HG03520 (cell line): ENCODE measurements at regions not wholly inside any gene's neighbourhood (a gene's known extent, or its start where the extent isn't known, plus 50 kb on each side); places are given as distances from the start of the nearest gene placed in this dataset.
"Not testable (repeated sequence)": the region's sequence is repeated elsewhere in the genome, so short reads cannot be mapped to it uniquely, and the experiment has no call there.

Experiments
- ATAC-seq: cut with Tn5 transposase; IDR thresholded peaks from one replicate; pipeline ENCODE4 v1.9.1; 2021; ENCODE audit warnings: mild to moderate bottlenecking, moderate library complexity; ENCODE audit not compliant: unreplicated experiment

- not testable (repeated sequence) for ATAC-seq
Measured at GRCh38 chr14:87020106-87020505, 972.9 kb downstream of the GALC start.

GRCh38 chr14:87018294-87018693, 974.7 kb downstream of the GALC start:
- ATAC-seq: no peak

GRCh38 chr14:87017335-87017734, 975.6 kb downstream of the GALC start:
- no peak for ATAC-seq

GRCh38 chr14:87014856-87015255, 978.1 kb downstream of the GALC start:
- no peak for ATAC-seq

GRCh38 chr14:87013583-87013982, 979.4 kb downstream of the GALC start:
- ATAC-seq: no peak

GRCh38 chr14:87008965-87009364, 984.0 kb downstream of the GALC start:
- no peak for ATAC-seq

- ATAC-seq: no peak
Measured at GRCh38 chr14:87005280-87005679, 987.7 kb downstream of the GALC start.

- no peak for ATAC-seq
Measured at GRCh38 chr14:87002776-87003175, 990.2 kb downstream of the GALC start.

GRCh38 chr14:87001333-87001732, 991.6 kb downstream of the GALC start:
- ATAC-seq: no peak

GRCh38 chr14:87000081-87000480, 992.9 kb downstream of the GALC start:
- no peak for ATAC-seq

- no peak for ATAC-seq
Measured at GRCh38 chr14:86999036-86999435, 993.9 kb downstream of the GALC start.

- no peak for ATAC-seq
Measured at GRCh38 chr14:86997271-86997670, 995.7 kb downstream of the GALC start.

GRCh38 chr14:86990396-86990795, 1002.6 kb downstream of the GALC start:
- no peak for ATAC-seq

GRCh38 chr14:86989285-86989684, 1003.7 kb downstream of the GALC start:
- ATAC-seq: no peak

GRCh38 chr14:86987966-86988365, 1005.0 kb downstream of the GALC start:
- ATAC-seq: no peak

- no peak for ATAC-seq
Measured at GRCh38 chr14:86973177-86973576, 1019.8 kb downstream of the GALC start.

GRCh38 chr14:86971292-86971691, 1021.7 kb downstream of the GALC start:
- no peak for ATAC-seq

GRCh38 chr14:86961106-86961716, 1031.8 kb downstream of the GALC start:
- no peak for ATAC-seq

GRCh38 chr14:86955771-86956354, 1037.1 kb downstream of the GALC start:
- ATAC-seq: no peak

GRCh38 chr14:86954623-86955022, 1038.4 kb downstream of the GALC start:
- no peak for ATAC-seq

GRCh38 chr14:86946446-86946845, 1046.5 kb downstream of the GALC start:
- no peak for ATAC-seq

- no peak for ATAC-seq
Measured at GRCh38 chr14:86944434-86944833, 1048.5 kb downstream of the GALC start.
